ENCODE measurements at regions not wholly inside any gene's neighbourhood (a gene's known extent, or its start where the extent isn't known, plus 50 kb on each side); places are given as distances from the start of the nearest gene placed in this dataset.

- TF ChIP-seq, protein P1, sequence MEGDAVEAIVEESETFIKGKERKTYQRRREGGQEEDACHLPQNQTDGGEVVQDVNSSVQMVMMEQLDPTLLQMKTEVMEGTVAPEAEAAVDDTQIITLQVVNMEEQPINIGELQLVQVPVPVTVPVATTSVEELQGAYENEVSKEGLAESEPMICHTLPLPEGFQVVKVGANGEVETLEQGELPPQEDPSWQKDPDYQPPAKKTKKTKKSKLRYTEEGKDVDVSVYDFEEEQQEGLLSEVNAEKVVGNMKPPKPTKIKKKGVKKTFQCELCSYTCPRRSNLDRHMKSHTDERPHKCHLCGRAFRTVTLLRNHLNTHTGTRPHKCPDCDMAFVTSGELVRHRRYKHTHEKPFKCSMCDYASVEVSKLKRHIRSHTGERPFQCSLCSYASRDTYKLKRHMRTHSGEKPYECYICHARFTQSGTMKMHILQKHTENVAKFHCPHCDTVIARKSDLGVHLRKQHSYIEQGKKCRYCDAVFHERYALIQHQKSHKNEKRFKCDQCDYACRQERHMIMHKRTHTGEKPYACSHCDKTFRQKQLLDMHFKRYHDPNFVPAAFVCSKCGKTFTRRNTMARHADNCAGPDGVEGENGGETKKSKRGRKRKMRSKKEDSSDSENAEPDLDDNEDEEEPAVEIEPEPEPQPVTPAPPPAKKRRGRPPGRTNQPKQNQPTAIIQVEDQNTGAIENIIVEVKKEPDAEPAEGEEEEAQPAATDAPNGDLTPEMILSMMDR (IDR thresholded peaks at IDR 0.05), result no peak
- TF ChIP-seq POLR2A (IDR thresholded peaks at IDR 0.05) (no peak), POLR2AphosphoS5 (IDR thresholded peaks at IDR 0.05; ENCODE audit: insufficient read depth in 1 of 2, low read depth in 1 of 2) (no peak)
- Histone ChIP-seq H3K27ac (no peak overlapping the region), H3K36me3 (no peaks in the 10 kb centered on the region), H3K4me1 (no peaks in the 10 kb centered on the region), H3K27me3 (no peaks in the 10 kb centered on the region), H3K4me3 (no peak overlapping the region), H3K9me3 (no peaks in the 10 kb centered on the region)
- DNase-seq (ENCODE audit: extremely low spot score in 2 of 2), result no peak
- intact Hi-C loops (cut with DNase I), result no loop called here
Measured at GRCh38 chr19:28828276-28828870, 384.6 kb downstream of the UQCRFS1 start.

- no peak overlapping the region for H3K27ac ChIP-seq
- peak in 1 of 2 donors; percentile 72 for DNase-seq (ENCODE audit: extremely low spot score in 2 of 2)
- H3K27me3 ChIP-seq, result no peaks in the 10 kb centered on the region
- no peak overlapping the region for H3K4me3 ChIP-seq
- no peak for TF ChIP-seq POLR2A (IDR thresholded peaks at IDR 0.05)
- intact Hi-C loops (cut with DNase I), result no loop called here
- no peaks in the 10 kb centered on the region for H3K36me3 ChIP-seq
- no peaks in the 10 kb centered on the region for H3K9me3 ChIP-seq
- H3K4me1 ChIP-seq, result no peaks in the 10 kb centered on the region
Measured at GRCh38 chr19:28827382-28827781, 385.6 kb downstream of the UQCRFS1 start.

GRCh38 chr19:28823338-28823961, 389.5 kb downstream of the UQCRFS1 start:
- H3K36me3 ChIP-seq, result no peaks in the 10 kb centered on the region
- TF ChIP-seq, protein P1 (IDR thresholded peaks at IDR 0.05), result no peak
- TF ChIP-seq POLR2A (IDR thresholded peaks at IDR 0.05) (no peak), POLR2AphosphoS5 (IDR thresholded peaks at IDR 0.05; ENCODE audit: insufficient read depth in 1 of 2, low read depth in 1 of 2) (no peak)
- H3K9me3 ChIP-seq, result no peaks in the 10 kb centered on the region
- intact Hi-C loops (cut with DNase I), result no loop called here
- no peaks in the 10 kb centered on the region for H3K4me1 ChIP-seq
- no peak overlapping the region for H3K27ac ChIP-seq
- no peaks in the 10 kb centered on the region for H3K27me3 ChIP-seq
- H3K4me3 ChIP-seq, result no peak overlapping the region
- DNase-seq (ENCODE audit: extremely low spot score in 2 of 2), result no peak

GRCh38 chr19:28820289-28820688, 392.7 kb downstream of the UQCRFS1 start:
- Histone ChIP-seq H3K4me1 (no peaks in the 10 kb centered on the region), H3K27ac (no peak overlapping the region), H3K4me3 (no peak overlapping the region), H3K36me3 (no peaks in the 10 kb centered on the region), H3K9me3 (no peaks in the 10 kb centered on the region), H3K27me3 (no peaks in the 10 kb centered on the region)
- no peak for DNase-seq (ENCODE audit: extremely low spot score in 2 of 2)
- intact Hi-C loops (cut with DNase I), result no loop called here
- no peak for TF ChIP-seq POLR2A (IDR thresholded peaks at IDR 0.05)
- TF ChIP-seq, protein P1 (IDR thresholded peaks at IDR 0.05), result no peak
- TF ChIP-seq POLR2AphosphoS5 (IDR thresholded peaks at IDR 0.05; ENCODE audit: insufficient read depth in 1 of 2, low read depth in 1 of 2), result no peak

DNA sequence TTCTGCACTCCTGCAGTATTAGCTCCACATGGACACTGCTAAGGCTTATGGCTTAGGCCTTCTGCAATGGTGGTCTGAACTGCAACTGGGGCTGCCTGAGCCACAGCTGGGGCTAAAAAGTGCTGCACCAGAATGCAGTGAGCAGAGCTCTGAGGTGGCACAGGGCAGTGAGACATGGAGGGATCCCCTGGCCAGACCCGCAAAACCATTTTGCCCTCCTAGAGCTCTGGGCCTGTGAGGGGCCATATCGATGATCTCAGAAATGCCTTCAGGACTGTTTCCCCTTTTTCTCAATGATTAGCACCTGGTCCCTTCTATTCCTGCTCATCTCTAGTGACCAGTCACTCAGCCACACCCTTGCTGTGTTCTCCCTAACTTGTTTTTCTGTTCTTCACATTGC, 397.7 kb downstream of the UQCRFS1 start:
- DNase-seq (ENCODE audit: extremely low spot score in 2 of 2), result no peak
- no peak overlapping the region for H3K4me3 ChIP-seq
- no peaks in the 10 kb centered on the region for H3K27me3 ChIP-seq
- H3K27ac ChIP-seq, result no peak overlapping the region
- no peaks in the 10 kb centered on the region for H3K4me1 ChIP-seq
- no peak for TF ChIP-seq POLR2A (IDR thresholded peaks at IDR 0.05)
- H3K9me3 ChIP-seq, result no peaks in the 10 kb centered on the region
- no peaks in the 10 kb centered on the region for H3K36me3 ChIP-seq
- intact Hi-C loops (cut with DNase I), result no loop called here

DNA sequence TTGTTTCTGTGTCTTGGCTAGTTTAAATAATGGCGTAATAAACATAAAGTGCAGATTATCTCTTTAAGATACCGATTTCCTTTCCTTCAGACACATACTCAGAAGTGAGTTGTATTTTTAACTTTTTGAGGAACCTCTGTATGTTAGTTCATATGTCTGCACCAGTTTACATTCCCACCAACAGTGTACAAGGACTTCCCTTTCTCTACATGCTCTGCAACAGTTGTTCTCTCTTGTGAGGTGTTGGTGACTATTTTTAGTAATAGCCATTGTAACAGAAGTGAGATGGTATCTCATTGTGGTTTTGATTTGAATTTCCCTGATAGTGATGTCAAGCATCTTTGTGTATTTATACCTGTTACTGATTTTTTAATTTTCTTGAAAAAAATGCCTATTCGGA, 418.6 kb downstream of the UQCRFS1 start:
- intact Hi-C loops (cut with DNase I), result no loop called here
- DNase-seq (ENCODE audit: extremely low spot score in 2 of 2), result no peak
- Histone ChIP-seq H3K4me3 (no peak overlapping the region), H3K4me1 (peaks cover 9% of the 10 kb centered on the region), H3K9me3 (no peaks in the 10 kb centered on the region), H3K27ac (no peak overlapping the region), H3K27me3 (peaks cover 9% of the 10 kb centered on the region), H3K36me3 (no peaks in the 10 kb centered on the region)
- TF ChIP-seq POLR2AphosphoS5 (IDR thresholded peaks at IDR 0.05; ENCODE audit: insufficient read depth in 1 of 2, low read depth in 1 of 2) (no peak), POLR2A (IDR thresholded peaks at IDR 0.05) (no peak)
- TF ChIP-seq, protein P1 (IDR thresholded peaks at IDR 0.05), result no peak

Data from vagina (tissue), 2 donors.